ENCODE measurements at regions not wholly inside any gene's neighbourhood (a gene's known extent, or its start where the extent isn't known, plus 50 kb on each side); places are given as distances from the start of the nearest gene placed in this dataset.

GRCh38 chr10:61545170-61545569 lies 92.0 kb upstream of the TMEM26 start:
- TF ChIP-seq GATA2 (IDR thresholded peaks at IDR 0.05; ENCODE audit: insufficient read depth, insufficient read length, low read depth, low read length) (no peak), EZH2 (IDR thresholded peaks at IDR 0.05; ENCODE audit: borderline replicate concordance, low read depth, low read length, severe bottlenecking) (no peak), FOS (IDR thresholded peaks at IDR 0.05; ENCODE audit: borderline replicate concordance, insufficient read depth, low read length) (no peak), CTCF (IDR thresholded peaks at IDR 0.05; ENCODE audit: extremely low read depth in 1 of 2, insufficient read depth in 1 of 2, low read depth in 1 of 2, low read length in 2 of 2) (no peak), JUN (IDR thresholded peaks at IDR 0.05; ENCODE audit: borderline replicate concordance, insufficient read depth, insufficient read length, low read depth) (no peak), MYC (IDR thresholded peaks at IDR 0.05; ENCODE audit: low read depth, low read length) (no peak), POLR2AphosphoS5 (IDR thresholded peaks at IDR 0.05; ENCODE audit: insufficient read depth, low read depth, low read length) (no peak), POLR2A (IDR thresholded peaks at IDR 0.05; ENCODE audit: low read depth, low read length) (no peak), MAX (IDR thresholded peaks at IDR 0.05; ENCODE audit: insufficient read depth, insufficient read length) (no peak)
- H3K27ac ChIP-seq (ENCODE audit: insufficient read depth, low read depth, low read length) = no peak overlapping the region
- H3K27me3 ChIP-seq (ENCODE audit: control insufficient read depth in 2 of 2, insufficient read depth in 2 of 2, low read length in 2 of 2) = no peaks in the 10 kb centered on the region
- H2AFZ ChIP-seq (ENCODE audit: low read depth, low read length) = no peak overlapping the region
- H3K9me3 ChIP-seq (replicated peaks; ENCODE audit: control insufficient read depth, insufficient read depth, low read length) = no peaks in the 10 kb centered on the region
- no peaks in the 10 kb centered on the region for H3K36me3 ChIP-seq (ENCODE audit: control insufficient read depth in 2 of 2, extremely low read depth in 1 of 2, insufficient read depth in 2 of 2, low read length in 2 of 2)
- no TSS peak for BruUV-seq (replicated peaks)
- H4K20me1 ChIP-seq (replicated peaks; ENCODE audit: control insufficient read depth, extremely low read depth, insufficient read depth, low read length) = no peaks in the 10 kb centered on the region
- H3K9me1 ChIP-seq (replicated peaks; ENCODE audit: control insufficient read depth, extremely low read depth, insufficient read depth, low read length) = no peaks in the 10 kb centered on the region
- FAIRE-seq (no peak), DNase-seq (ENCODE audit: low read depth, low spot score) (no peak)
- no peaks in the 10 kb centered on the region for H3K79me2 ChIP-seq (ENCODE audit: control insufficient read depth, insufficient read depth, low read length)
- H3K4me1 ChIP-seq (ENCODE audit: control insufficient read depth, extremely low read depth, insufficient read depth, low read length) = no peaks in the 10 kb centered on the region
- ChIA-PET POLR2A (no interaction called here), CTCF (no interaction called here)
- intact Hi-C loops (cut with micrococcal nuclease) (no loop called here), dilution Hi-C loops (cut with MboI; ENCODE audit: extremely low pct_ligation_motif_present, low sequenced_read_pairs) (no loop called here)
- H3K9ac ChIP-seq (replicated peaks; ENCODE audit: extremely low read depth, insufficient read depth, low read length) = no peak overlapping the region
- H3K4me2 ChIP-seq (ENCODE audit: insufficient read depth, low read length) = no peak overlapping the region
- H3K4me3 ChIP-seq (replicated peaks in 1 of 3; ENCODE audit: insufficient read depth in 1 of 3, low read depth in 1 of 3, low read length in 3 of 3) = no peak overlapping the region
